SH-SY5Y (cell line): ENCODE measurements at regions not wholly inside any gene's neighbourhood (a gene's known extent, or its start where the extent isn't known, plus 50 kb on each side); places are given as distances from the start of the nearest gene placed in this dataset.

Experiments used
- GATA2 ChIP-seq: IDR thresholded peaks from 2 replicates; pipeline ENCODE4 v1.6.1; 2011; ENCODE audit warnings: mild to moderate bottlenecking, low read depth, low read length
- GATA3 ChIP-seq: IDR thresholded peaks from 2 replicates; pipeline ENCODE4 v1.6.1; 2011; ENCODE audit warnings: low read depth, mild to moderate bottlenecking, low read length, moderate library complexity

DNA sequence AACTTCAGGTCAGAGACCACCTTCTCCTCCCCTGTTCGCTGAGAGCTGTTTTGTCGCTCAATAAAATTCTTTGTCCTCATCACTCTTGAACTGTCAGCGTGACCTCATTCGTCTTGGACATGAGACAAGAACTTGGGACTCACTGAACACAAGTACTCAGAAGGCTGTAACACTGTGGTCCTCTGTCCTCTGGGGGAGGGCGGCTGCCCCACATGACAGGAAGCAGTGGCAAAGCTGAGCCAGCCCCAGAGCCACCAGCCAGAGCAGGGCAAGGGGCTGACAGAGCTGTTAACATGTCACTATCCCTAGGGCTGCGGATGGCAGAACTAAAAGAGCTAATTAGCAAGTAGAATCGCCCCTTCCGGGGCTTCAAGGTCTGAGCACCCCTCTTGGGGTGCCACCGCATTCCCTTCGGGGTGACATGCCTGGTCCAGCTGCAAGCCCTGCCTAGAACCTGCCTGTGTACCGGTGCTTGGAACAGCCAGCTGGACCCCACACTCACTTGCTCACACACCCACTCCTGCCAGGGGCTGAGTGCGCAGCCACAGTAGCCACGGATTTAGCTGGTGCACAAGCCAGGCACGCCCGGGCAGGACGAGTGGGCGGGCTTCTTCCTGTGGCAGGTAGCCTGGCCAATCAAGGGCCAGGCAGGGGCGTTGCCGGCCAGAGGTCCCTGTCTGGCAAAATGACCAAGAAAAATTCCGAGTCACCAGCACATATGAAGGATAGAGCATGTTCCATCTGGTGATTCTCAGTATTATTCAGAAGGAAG lies 648.6 kb upstream of the AGA start:
- TF ChIP-seq GATA2 (no peak), GATA3 (no peak)
